Loucy (cell line): ENCODE measurements at regions not wholly inside any gene's neighbourhood (a gene's known extent, or its start where the extent isn't known, plus 50 kb on each side); places are given as distances from the start of the nearest gene placed in this dataset.

ENCODE experiments used
- CTCF ChIP-seq: fragments of 200-600 bp; sonication (generic); conservative IDR thresholded peaks from 2 replicates; pipeline ENCODE4 v1.5.1; 2014; ENCODE audit warnings: mild to moderate bottlenecking, antibody characterized with exemption, low read length
- EZH2phosphoT487 ChIP-seq: fragments of 200-600 bp; IDR thresholded peaks from 2 replicates; pipeline ENCODE4 v1.6.1; 2018; ENCODE audit warnings: antibody characterized with exemption, mild to moderate bottlenecking, moderate library complexity, borderline replicate concordance

GRCh38 chr2:144170179-144170578 is 349.7 kb downstream of the ZEB2 start:
- TF ChIP-seq CTCF (no peak), EZH2phosphoT487 (no peak)
